DND-41 (cell line): ENCODE measurements at regions not wholly inside any gene's neighbourhood (a gene's known extent, or its start where the extent isn't known, plus 50 kb on each side); places are given as distances from the start of the nearest gene placed in this dataset.

Experiments used
- ATAC-seq: fragments of 200-7000 bp; cut with Tn5 transposase; 3 replicates; pipeline ENCODE4 v1.9.1; 2021; ENCODE audit warnings: low read depth; ENCODE audit not compliant: insufficient read depth
- DNase-seq: peaks from one replicate; pipeline ENCODE4 v3.0.0-alpha.2; 2020
- H2AFZ ChIP-seq: 2 replicates; pipeline ENCODE4 v1.6.0; 2012; ENCODE audit warnings: low read depth, low read length
- H3K27ac ChIP-seq: 2 replicates; pipeline ENCODE4 v1.5.1; 2012; ENCODE audit warnings: low read length, inconsistent platforms
- H3K27me3 ChIP-seq: fragments of 200-600 bp; sonication (generic); 2 replicates; pipeline ENCODE4 v1.6.0; 2012; ENCODE audit warnings: low read length, mild to moderate bottlenecking, inconsistent platforms; ENCODE audit not compliant: insufficient read depth, poor library complexity
- H3K36me3 ChIP-seq: 2 replicates; pipeline ENCODE4 v1.5.1; 2012; ENCODE audit warnings: low read length, inconsistent platforms; ENCODE audit not compliant: insufficient read depth
- H3K4me1 ChIP-seq: 2 replicates; pipeline ENCODE4 v1.5.1; 2012; ENCODE audit warnings: mild to moderate bottlenecking, low read length; ENCODE audit not compliant: insufficient read depth
- H3K4me2 ChIP-seq: 2 replicates; pipeline ENCODE4 v1.6.0; 2012; ENCODE audit warnings: mild to moderate bottlenecking, moderate library complexity, low read length, inconsistent platforms; ENCODE audit not compliant: insufficient read depth
- H3K4me3 ChIP-seq, 2 experiments: fragments of 200-600 bp in 1 of 2; shearing (Covaris generic) in 1 of 2; 2 replicates each; pipeline ENCODE4 v1.5.1; 2012 to 2016; ENCODE audit warnings: inconsistent platforms in 2 of 2, low read length in 2 of 2, mild to moderate bottlenecking in 2 of 2, low read depth in 1 of 2, moderate library complexity in 1 of 2
- H3K79me2 ChIP-seq: 2 replicates; pipeline ENCODE4 v1.6.0; 2012; ENCODE audit warnings: low read length, inconsistent platforms; ENCODE audit not compliant: insufficient read depth
- H3K9ac ChIP-seq: 2 replicates; pipeline ENCODE4 v1.6.0; 2012; ENCODE audit warnings: low read depth, mild to moderate bottlenecking, inconsistent platforms, low read length, moderate library complexity
- H3K9me3 ChIP-seq: 2 replicates; pipeline ENCODE4 v1.5.1; 2012; ENCODE audit warnings: low read length, moderate library complexity, mild to moderate bottlenecking, inconsistent platforms; ENCODE audit not compliant: insufficient read depth, severe bottlenecking
- H4K20me1 ChIP-seq: 2 replicates; pipeline ENCODE4 v1.6.0; 2012; ENCODE audit warnings: low read length; ENCODE audit not compliant: insufficient read depth
- CTCF ChIP-seq: IDR thresholded peaks from 2 replicates; pipeline ENCODE4 v1.5.1; 2012; ENCODE audit warnings: borderline replicate concordance, low read length, moderate library complexity, mild to moderate bottlenecking; ENCODE audit not compliant: poor library complexity, severe bottlenecking; ENCODE audit errors: extremely low read depth
- EZH2 ChIP-seq: IDR thresholded peaks from 3 replicates; pipeline ENCODE4 v1.6.1; 2012; ENCODE audit warnings: borderline replicate concordance, low read depth, mild to moderate bottlenecking, moderate library complexity, low read length, inconsistent platforms; ENCODE audit not compliant: severe bottlenecking

GRCh38 chr1:38699330-38700076 lies 160.1 kb downstream of the RRAGC start:
- Histone ChIP-seq H3K27me3 (peaks cover 6% of the 10 kb centered on the region), H4K20me1 (no peaks in the 10 kb centered on the region), H3K9ac (no peak overlapping the region), H3K4me1 (no peaks in the 10 kb centered on the region), H3K79me2 (no peaks in the 10 kb centered on the region), H3K36me3 (no peaks in the 10 kb centered on the region), H3K4me3 (no peak overlapping the region), H3K4me2 (no peak overlapping the region), H3K9me3 (no peaks in the 10 kb centered on the region), H3K27ac (no peak overlapping the region), H2AFZ (no peak overlapping the region)
- DNase-seq (no peak), ATAC-seq (no peak)
- no peak for TF ChIP-seq EZH2
- no peak for TF ChIP-seq CTCF

- no peaks in the 10 kb centered on the region for H3K4me1 ChIP-seq
- H2AFZ ChIP-seq: no peak overlapping the region
- H3K27ac ChIP-seq: no peak overlapping the region
- H3K36me3 ChIP-seq: no peaks in the 10 kb centered on the region
- H3K4me3 ChIP-seq: no peak overlapping the region
- DNase-seq: no peak
- H3K4me2 ChIP-seq: no peak overlapping the region
- ATAC-seq: no peak
- H3K9ac ChIP-seq: no peak overlapping the region
- H4K20me1 ChIP-seq: no peaks in the 10 kb centered on the region
- peaks cover 3% of the 10 kb centered on the region for H3K27me3 ChIP-seq
- no peaks in the 10 kb centered on the region for H3K9me3 ChIP-seq
- no peaks in the 10 kb centered on the region for H3K79me2 ChIP-seq
- TF ChIP-seq EZH2 (no peak), CTCF (no peak)
Observed at GRCh38 chr1:38697387-38697786, 162.2 kb downstream of the RRAGC start.

- Histone ChIP-seq H2AFZ (no peak overlapping the region), H3K36me3 (no peaks in the 10 kb centered on the region), H3K9ac (no peak overlapping the region), H3K4me3 (no peak overlapping the region), H3K4me2 (no peak overlapping the region), H3K27me3 (peaks cover 3% of the 10 kb centered on the region), H3K9me3 (no peaks in the 10 kb centered on the region), H3K79me2 (no peaks in the 10 kb centered on the region), H3K4me1 (no peaks in the 10 kb centered on the region), H3K27ac (no peak overlapping the region), H4K20me1 (no peaks in the 10 kb centered on the region)
- DNase-seq (no peak), ATAC-seq (no peak)
- TF ChIP-seq EZH2: no peak
- no peak for TF ChIP-seq CTCF
Observed at GRCh38 chr1:38696371-38696770, 163.2 kb downstream of the RRAGC start.
